HCT116 (cell line): ENCODE measurements at regions not wholly inside any gene's neighbourhood (a gene's known extent, or its start where the extent isn't known, plus 50 kb on each side); places are given as distances from the start of the nearest gene placed in this dataset.

ENCODE experiments used
- ATAC-seq: fragments of 200-7000 bp; cut with Tn5 transposase; 2 replicates; pipeline ENCODE4 v1.9.1; 2020; ENCODE audit warnings: mild to moderate bottlenecking, moderate library complexity
- BruUV-seq: library from RNA; stranded (reverse); fragments of 400-500 nt; replicated peaks from 2 replicates; lab custom pipeline; 2021; lab: Mats Ljungman, UMichigan
- CTCF ChIA-PET: fragments of 300-600 bp; sonication (Branson Sonifier 250); formaldehyde crosslinking; loops from one replicate; lab custom pipeline; 2021; ENCODE audit warnings: antibody characterized with exemption; lab: Charles Lee
- POLR2A ChIA-PET: fragments of 300-600, 350-600 bp; sonication (Branson Sonifier 250); formaldehyde crosslinking; loops from one replicate; lab custom pipeline; 2021; ENCODE audit warnings: antibody characterized with exemption; lab: Charles Lee
- RAD21 ChIA-PET, 2 experiments: fragments of 300-600 bp; sonication (Branson Sonifier 250); formaldehyde crosslinking; loops; one replicate each; lab custom pipeline; 2023; ENCODE audit warnings: low total read pairs in 2 of 2; ENCODE audit not compliant: uncharacterized antibody in 2 of 2, unreplicated experiment in 2 of 2, low non-redundant PET in 1 of 2; lab: Charles Lee
- DNase-seq: peaks from one replicate; pipeline ENCODE4 v3.0.0-alpha.2; 2010; ENCODE audit warnings: low read depth, low spot score
- H2AFZ ChIP-seq: fragments of 200-600 bp; shearing (Covaris generic), sonication (generic); 2 replicates; pipeline ENCODE4 v1.6.1; 2017; ENCODE audit warnings: low read depth, mixed run types, mixed read lengths, antibody characterized with exemption, low read length; ENCODE audit not compliant: poor library complexity, severe bottlenecking
- H3K27ac ChIP-seq: 2 replicates; pipeline ENCODE4 v1.5.1; 2012; ENCODE audit warnings: low read depth, low read length
- H3K27me3 ChIP-seq: fragments of 200-600 bp; sonication (generic); 2 replicates; pipeline ENCODE4 v1.6.1; 2016; ENCODE audit warnings: mixed run types, low read length, mixed read lengths; ENCODE audit not compliant: insufficient read depth
- H3K36me3 ChIP-seq, 2 experiments: fragments of 200-500 bp in 1 of 2; fragments of 200-600 bp in 1 of 2; sonication (Bioruptor generic) in 1 of 2; sonication (generic) in 1 of 2; 2 replicates each; pipeline versions ENCODE4 v1.5.1 to v1.6.1; 2014 to 2016; ENCODE audit warnings: low read length in 2 of 2, inconsistent platforms in 1 of 2, mixed read lengths in 1 of 2, mixed run types in 1 of 2; ENCODE audit not compliant: insufficient read depth in 2 of 2, control insufficient read depth in 1 of 2
- H3K4me1 ChIP-seq, 2 experiments: fragments of 200-600 bp in 1 of 2; sonication (generic) in 1 of 2; 2 replicates each; pipeline versions ENCODE4 v1.5.1 to v1.6.1; 2012 to 2017; ENCODE audit warnings: low read length in 2 of 2, inconsistent platforms in 1 of 2, mild to moderate bottlenecking in 1 of 2, mixed read lengths in 1 of 2, mixed run types in 1 of 2, moderate library complexity in 1 of 2; ENCODE audit not compliant: insufficient read depth in 2 of 2, control insufficient read depth in 1 of 2
- H3K4me2 ChIP-seq: fragments of 200-600 bp; sonication (generic); 2 replicates; pipeline ENCODE4 v1.6.1; 2017; ENCODE audit warnings: mixed run types, low read length, mixed read lengths
- H3K4me3 ChIP-seq, 2 experiments: fragments of 200-600 bp in 1 of 2; sonication (generic) in 1 of 2; replicated peaks in 1 of 2; 2 replicates each; pipeline ENCODE4 v1.5.1; 2011 to 2016; ENCODE audit warnings: low read length in 2 of 2, control low read depth in 1 of 2, low read depth in 1 of 2, mild to moderate bottlenecking in 1 of 2, mixed read lengths in 1 of 2, mixed run types in 1 of 2
- H3K79me2 ChIP-seq: fragments of 200-600 bp; sonication (generic); 2 replicates; pipeline ENCODE4 v1.6.1; 2017; ENCODE audit warnings: mild to moderate bottlenecking, mixed run types, low read length, moderate library complexity, mixed read lengths; ENCODE audit not compliant: insufficient read depth
- H3K9ac ChIP-seq: fragments of 200-600 bp; sonication (generic); 2 replicates; pipeline ENCODE4 v1.6.1; 2016; ENCODE audit warnings: low read length, mixed read lengths
- H3K9me2 ChIP-seq: fragments of 200-600 bp; sonication (generic), shearing (Covaris generic); 2 replicates; pipeline ENCODE4 v1.6.1; 2017; ENCODE audit warnings: mixed run types, mild to moderate bottlenecking, moderate library complexity; ENCODE audit not compliant: insufficient read depth
- H3K9me3 ChIP-seq, 2 experiments: fragments of 200-500 bp in 1 of 2; fragments of 200-600 bp in 1 of 2; sonication (Bioruptor generic) in 1 of 2; sonication (generic) in 1 of 2; 2 replicates each; pipeline ENCODE4 v1.6.1; 2014 to 2017; ENCODE audit warnings: low read length in 2 of 2, mixed read lengths in 2 of 2, inconsistent platforms in 1 of 2, low read depth in 1 of 2, mild to moderate bottlenecking in 1 of 2, mixed run types in 1 of 2, moderate library complexity in 1 of 2; ENCODE audit not compliant: control insufficient read depth in 1 of 2, insufficient read depth in 1 of 2
- H4K20me1 ChIP-seq: fragments of 200-600 bp; sonication (generic), shearing (Covaris generic); 2 replicates; pipeline ENCODE4 v1.6.1; 2017; ENCODE audit warnings: mixed run types, mild to moderate bottlenecking, moderate library complexity; ENCODE audit not compliant: insufficient read depth
- EGR1 ChIP-seq: IDR thresholded peaks from 2 replicates; pipeline ENCODE4 v1.6.1; 2012; ENCODE audit warnings: low read depth
- ELF1 ChIP-seq: IDR thresholded peaks from 2 replicates; pipeline ENCODE4 v1.6.1; 2012; ENCODE audit warnings: low read depth, borderline replicate concordance
- EZH2 ChIP-seq: fragments of 200-600 bp; sonication (generic); IDR thresholded peaks from 2 replicates; pipeline ENCODE4 v1.6.1; 2017; ENCODE audit warnings: antibody characterized with exemption, mixed run types
- EZH2phosphoT487 ChIP-seq: fragments of 200-600 bp; IDR thresholded peaks from 2 replicates; pipeline ENCODE4 v1.6.1; 2018; ENCODE audit warnings: antibody characterized with exemption, borderline replicate concordance
- FOSL1 ChIP-seq: IDR thresholded peaks from 2 replicates; pipeline ENCODE4 v1.6.1; 2012; ENCODE audit warnings: low read depth
- JUND ChIP-seq: IDR thresholded peaks from 2 replicates; pipeline ENCODE4 v1.6.1; 2012
- POLR2A ChIP-seq: IDR thresholded peaks from 2 replicates; pipeline ENCODE4 v1.7.0; 2011; ENCODE audit warnings: borderline replicate concordance; ENCODE audit not compliant: insufficient read depth, insufficient read length; ENCODE audit errors: extremely low read depth
- RAD21 ChIP-seq: IDR thresholded peaks from 2 replicates; pipeline ENCODE4 v1.6.1; 2012; ENCODE audit warnings: low read depth, mild to moderate bottlenecking
- SP1 ChIP-seq: IDR thresholded peaks from 2 replicates; pipeline ENCODE4 v1.6.1; 2012; ENCODE audit warnings: low read depth
- TCF7L2 ChIP-seq: IDR thresholded peaks from 2 replicates; pipeline ENCODE4 v1.7.0; 2011; ENCODE audit warnings: borderline replicate concordance, inconsistent platforms; ENCODE audit not compliant: insufficient read depth, insufficient read length; ENCODE audit errors: extremely low read depth
- YY1 ChIP-seq: IDR thresholded peaks from 2 replicates; pipeline ENCODE4 v1.6.1; 2011; ENCODE audit warnings: low read length, low read depth, moderate library complexity, mild to moderate bottlenecking; ENCODE audit not compliant: insufficient replicate concordance; ENCODE audit errors: extremely low read depth
- ZNF274 ChIP-seq: fragments of 200-500 bp; sonication (Bioruptor generic); IDR thresholded peaks from 2 replicates; pipeline ENCODE4 v1.6.1; 2014; ENCODE audit warnings: mild to moderate bottlenecking, low read depth, low read length, inconsistent platforms
- intact Hi-C: fragments of 100-400 bp; cut with micrococcal nuclease; formaldehyde crosslinking; loops from 2 replicates; pipeline ENCODE4 v1.10.0; 2022
- TF ChIP-seq, protein P1 (sequence below): IDR thresholded peaks from 2 replicates; pipeline ENCODE4 v1.6.1; 2011; ENCODE audit warnings: mild to moderate bottlenecking, low read length, moderate library complexity; ENCODE audit not compliant: insufficient replicate concordance; ENCODE audit errors: extremely low read depth
- TF ChIP-seq, protein P2 (sequence below): IDR thresholded peaks from 2 replicates; pipeline ENCODE4 v1.6.1; 2012; ENCODE audit warnings: low read depth

DNA sequence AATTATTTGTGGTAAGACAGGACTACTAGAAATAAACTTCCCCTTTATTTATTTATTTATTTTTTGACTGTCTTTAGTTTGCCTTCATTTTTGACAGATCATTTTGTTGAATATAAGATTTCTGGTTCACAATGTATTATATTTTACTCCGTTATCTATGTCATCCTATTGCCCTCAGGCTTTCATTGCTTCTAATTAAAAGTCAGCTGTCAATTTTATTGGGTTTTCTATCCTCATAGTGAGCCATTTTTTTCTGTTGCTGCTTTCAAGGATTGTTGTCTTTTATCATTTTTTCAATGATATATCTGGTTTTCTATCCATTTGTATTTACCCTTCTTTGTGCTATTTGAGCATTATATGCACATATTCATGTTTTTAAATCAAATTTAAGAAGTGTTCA is 866.2 kb downstream of the LRRIQ3 start:
- POLR2A ChIA-PET = no interaction called here
- DNase-seq (no peak), ATAC-seq (no peak)
- BruUV-seq = no TSS peak
- Histone ChIP-seq H3K4me1 (no peaks in the 10 kb centered on the region), H3K79me2 (no peaks in the 10 kb centered on the region), H2AFZ (no peak overlapping the region), H3K9me2 (no peaks in the 10 kb centered on the region), H3K9me3 (peaks cover 0 to 14% of the 10 kb centered on the region in 2 experiments; a peak in 2 of 4 replicates), H3K4me2 (no peak overlapping the region), H3K27ac (no peak overlapping the region), H3K9ac (no peak overlapping the region), H3K4me3 (no peak overlapping the region)
- RAD21 ChIA-PET = no interaction called here
- intact Hi-C loops = no loop called here
- TF ChIP-seq RAD21 = no peak
- no peak for TF ChIP-seq EGR1
- TF ChIP-seq EZH2 = no peak
- TF ChIP-seq ZNF274 = no peak
- TF ChIP-seq, protein P1, sequence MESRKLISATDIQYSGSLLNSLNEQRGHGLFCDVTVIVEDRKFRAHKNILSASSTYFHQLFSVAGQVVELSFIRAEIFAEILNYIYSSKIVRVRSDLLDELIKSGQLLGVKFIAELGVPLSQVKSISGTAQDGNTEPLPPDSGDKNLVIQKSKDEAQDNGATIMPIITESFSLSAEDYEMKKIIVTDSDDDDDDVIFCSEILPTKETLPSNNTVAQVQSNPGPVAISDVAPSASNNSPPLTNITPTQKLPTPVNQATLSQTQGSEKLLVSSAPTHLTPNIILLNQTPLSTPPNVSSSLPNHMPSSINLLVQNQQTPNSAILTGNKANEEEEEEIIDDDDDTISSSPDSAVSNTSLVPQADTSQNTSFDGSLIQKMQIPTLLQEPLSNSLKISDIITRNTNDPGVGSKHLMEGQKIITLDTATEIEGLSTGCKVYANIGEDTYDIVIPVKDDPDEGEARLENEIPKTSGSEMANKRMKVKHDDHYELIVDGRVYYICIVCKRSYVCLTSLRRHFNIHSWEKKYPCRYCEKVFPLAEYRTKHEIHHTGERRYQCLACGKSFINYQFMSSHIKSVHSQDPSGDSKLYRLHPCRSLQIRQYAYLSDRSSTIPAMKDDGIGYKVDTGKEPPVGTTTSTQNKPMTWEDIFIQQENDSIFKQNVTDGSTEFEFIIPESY = no peak
- no peak for TF ChIP-seq YY1
- TF ChIP-seq, protein P2, sequence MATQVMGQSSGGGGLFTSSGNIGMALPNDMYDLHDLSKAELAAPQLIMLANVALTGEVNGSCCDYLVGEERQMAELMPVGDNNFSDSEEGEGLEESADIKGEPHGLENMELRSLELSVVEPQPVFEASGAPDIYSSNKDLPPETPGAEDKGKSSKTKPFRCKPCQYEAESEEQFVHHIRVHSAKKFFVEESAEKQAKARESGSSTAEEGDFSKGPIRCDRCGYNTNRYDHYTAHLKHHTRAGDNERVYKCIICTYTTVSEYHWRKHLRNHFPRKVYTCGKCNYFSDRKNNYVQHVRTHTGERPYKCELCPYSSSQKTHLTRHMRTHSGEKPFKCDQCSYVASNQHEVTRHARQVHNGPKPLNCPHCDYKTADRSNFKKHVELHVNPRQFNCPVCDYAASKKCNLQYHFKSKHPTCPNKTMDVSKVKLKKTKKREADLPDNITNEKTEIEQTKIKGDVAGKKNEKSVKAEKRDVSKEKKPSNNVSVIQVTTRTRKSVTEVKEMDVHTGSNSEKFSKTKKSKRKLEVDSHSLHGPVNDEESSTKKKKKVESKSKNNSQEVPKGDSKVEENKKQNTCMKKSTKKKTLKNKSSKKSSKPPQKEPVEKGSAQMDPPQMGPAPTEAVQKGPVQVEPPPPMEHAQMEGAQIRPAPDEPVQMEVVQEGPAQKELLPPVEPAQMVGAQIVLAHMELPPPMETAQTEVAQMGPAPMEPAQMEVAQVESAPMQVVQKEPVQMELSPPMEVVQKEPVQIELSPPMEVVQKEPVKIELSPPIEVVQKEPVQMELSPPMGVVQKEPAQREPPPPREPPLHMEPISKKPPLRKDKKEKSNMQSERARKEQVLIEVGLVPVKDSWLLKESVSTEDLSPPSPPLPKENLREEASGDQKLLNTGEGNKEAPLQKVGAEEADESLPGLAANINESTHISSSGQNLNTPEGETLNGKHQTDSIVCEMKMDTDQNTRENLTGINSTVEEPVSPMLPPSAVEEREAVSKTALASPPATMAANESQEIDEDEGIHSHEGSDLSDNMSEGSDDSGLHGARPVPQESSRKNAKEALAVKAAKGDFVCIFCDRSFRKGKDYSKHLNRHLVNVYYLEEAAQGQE = no peak
- TF ChIP-seq EZH2phosphoT487 = no peak
- no peak for TF ChIP-seq FOSL1
- no peak for TF ChIP-seq POLR2A
- no peak for TF ChIP-seq JUND
- TF ChIP-seq SP1 = no peak
- TF ChIP-seq ELF1 = no peak
- no peak for TF ChIP-seq TCF7L2
- TF ChIP-seq, all 23 proteins: peak for 0
- no peaks in the 10 kb centered on the region for H3K27me3 ChIP-seq
- H3K36me3 ChIP-seq = no peaks in the 10 kb centered on the region
- no peaks in the 10 kb centered on the region for H4K20me1 ChIP-seq
- CTCF ChIA-PET = no interaction called here
